Adrenal gland (tissue), 9 donors: ENCODE measurements at regions not wholly inside any gene's neighbourhood (a gene's known extent, or its start where the extent isn't known, plus 50 kb on each side); places are given as distances from the start of the nearest gene placed in this dataset.

Experiments used
- DNase-seq, 7 donors: peaks; one replicate each; pipeline ENCODE4 v3.0.0-alpha.2; 2019 to 2020
- H3K27ac ChIP-seq, 5 donors: fragments of 200-600 bp; sonication (generic) in 4 of 5; 1 replicate in 3 of 5; 2 replicates in 2 of 5; pipeline versions ENCODE4 v1.5.1 to v1.8.0; 2016 to 2020; ENCODE audit warnings: mild to moderate bottlenecking in 1 of 5
- H3K27me3 ChIP-seq: fragments of 200-600 bp; 2 replicates; pipeline ENCODE4 v1.8.0; 2021
- H3K36me3 ChIP-seq, 2 donors: fragments of 200-600 bp; replicated peaks in 1 of 2; 1 replicate in 1 of 2; 2 replicates in 1 of 2; pipeline versions ENCODE4 v1.5.1 to v1.8.0; 2018 to 2022
- H3K4me1 ChIP-seq, 2 donors: fragments of 200-600 bp; replicated peaks in 1 of 2; 1 replicate in 1 of 2; 2 replicates in 1 of 2; pipeline versions ENCODE4 v1.5.1 to v1.8.0; 2018 to 2021
- H3K4me3 ChIP-seq, 4 donors: fragments of 200-600 bp; sonication (generic) in 3 of 4; one replicate each; pipeline ENCODE4 v1.5.1; 2016 to 2018
- H3K9me3 ChIP-seq, 3 donors: fragments of 200-600 bp; sonication (generic) in 1 of 3; replicated peaks in 1 of 3; 1 replicate in 2 of 3; 2 replicates in 1 of 3; pipeline versions ENCODE4 v1.5.1 to v1.8.0; 2016 to 2021
- POLR2A ChIP-seq, 2 donors: fragments of 450-650 bp; IDR thresholded peaks; one replicate each; pipeline ENCODE4 v1.6.1; 2017; ENCODE audit warnings: antibody characterized with exemption in 2 of 2, mild to moderate bottlenecking in 2 of 2, moderate library complexity in 1 of 2
- WGBS, 4 donors: extraction: QIAGEN DNeasy Blood & Tissue Kit in 2 of 4; methylation state at CpG; one replicate each; pipeline versions ENCODE4 v1.1.5 to v1.1.7; 2013 to 2017; 5-methylcytosine and 5-hydroxymethylcytosine counted together
- intact Hi-C, 2 donors: fragments of 100-400 bp; cut with DNase I; formaldehyde crosslinking; loops; one replicate each; pipeline versions ENCODE4 v1.14.1 to v1.15.0; 2022 to 2023
- TF ChIP-seq, protein P1 (sequence below), 6 experiments: fragments of 450-650 bp in 4 of 6; fragments of 200-600 bp in 2 of 6; sonication (generic) in 1 of 6; IDR thresholded peaks; 1 replicate in 5 of 6; 2 replicates in 1 of 6; pipeline versions ENCODE4 v1.5.1 to v1.8.0; 2016 to 2021; ENCODE audit warnings: antibody characterized with exemption in 6 of 6, mild to moderate bottlenecking in 2 of 6, moderate library complexity in 1 of 6
- donor health status: healthy with polysubstance abuse.
- donor health status: Bipolar disorder and iron deficiency.
- donor health status: DM: yes; HTN: yes; CAD: no.
- donor health status: DM: no; HTN: no; CAD: no.
- donor health status: DM: no; HTN: no; CAD: no.

DNA sequence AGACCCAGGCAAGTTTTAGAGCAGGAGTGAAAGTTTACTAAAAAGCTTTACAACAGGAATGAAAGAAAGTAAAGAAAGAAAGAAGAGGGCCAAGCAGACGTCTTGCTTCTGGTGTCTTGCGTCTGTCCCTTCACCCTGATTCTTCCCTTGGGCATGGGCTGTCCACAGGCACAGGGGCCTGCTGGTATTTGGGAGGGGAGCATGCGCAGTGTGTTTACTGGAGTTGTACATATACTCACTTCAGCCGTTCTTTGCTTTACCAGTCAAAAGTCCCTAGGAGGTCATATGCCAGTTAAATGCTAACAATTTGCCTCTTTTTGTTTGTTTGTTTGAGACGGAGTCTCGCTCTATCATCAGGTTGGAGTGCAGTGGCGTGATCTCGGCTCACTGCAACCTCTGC lies 875.9 kb downstream of the REEP3 start:
- intact Hi-C loops, result no loop called here
- DNase-seq, result no peak
- no peaks in the 10 kb centered on the region for H3K9me3 ChIP-seq
- H3K27me3 ChIP-seq, result no peaks in the 10 kb centered on the region
- H3K27ac ChIP-seq, result no peak overlapping the region
- no peak overlapping the region for H3K4me3 ChIP-seq
- no peak for TF ChIP-seq POLR2A (IDR thresholded peaks at IDR 0.05)
- TF ChIP-seq, protein P1, sequence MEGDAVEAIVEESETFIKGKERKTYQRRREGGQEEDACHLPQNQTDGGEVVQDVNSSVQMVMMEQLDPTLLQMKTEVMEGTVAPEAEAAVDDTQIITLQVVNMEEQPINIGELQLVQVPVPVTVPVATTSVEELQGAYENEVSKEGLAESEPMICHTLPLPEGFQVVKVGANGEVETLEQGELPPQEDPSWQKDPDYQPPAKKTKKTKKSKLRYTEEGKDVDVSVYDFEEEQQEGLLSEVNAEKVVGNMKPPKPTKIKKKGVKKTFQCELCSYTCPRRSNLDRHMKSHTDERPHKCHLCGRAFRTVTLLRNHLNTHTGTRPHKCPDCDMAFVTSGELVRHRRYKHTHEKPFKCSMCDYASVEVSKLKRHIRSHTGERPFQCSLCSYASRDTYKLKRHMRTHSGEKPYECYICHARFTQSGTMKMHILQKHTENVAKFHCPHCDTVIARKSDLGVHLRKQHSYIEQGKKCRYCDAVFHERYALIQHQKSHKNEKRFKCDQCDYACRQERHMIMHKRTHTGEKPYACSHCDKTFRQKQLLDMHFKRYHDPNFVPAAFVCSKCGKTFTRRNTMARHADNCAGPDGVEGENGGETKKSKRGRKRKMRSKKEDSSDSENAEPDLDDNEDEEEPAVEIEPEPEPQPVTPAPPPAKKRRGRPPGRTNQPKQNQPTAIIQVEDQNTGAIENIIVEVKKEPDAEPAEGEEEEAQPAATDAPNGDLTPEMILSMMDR (IDR thresholded peaks at IDR 0.05), result no peak
- H3K36me3 ChIP-seq, result no peaks in the 10 kb centered on the region
- no peaks in the 10 kb centered on the region for H3K4me1 ChIP-seq
- WGBS, 4 donors, result 87 to 93% (median 92%) methylated on average over 8 of the region's 8 CpGs

DNA sequence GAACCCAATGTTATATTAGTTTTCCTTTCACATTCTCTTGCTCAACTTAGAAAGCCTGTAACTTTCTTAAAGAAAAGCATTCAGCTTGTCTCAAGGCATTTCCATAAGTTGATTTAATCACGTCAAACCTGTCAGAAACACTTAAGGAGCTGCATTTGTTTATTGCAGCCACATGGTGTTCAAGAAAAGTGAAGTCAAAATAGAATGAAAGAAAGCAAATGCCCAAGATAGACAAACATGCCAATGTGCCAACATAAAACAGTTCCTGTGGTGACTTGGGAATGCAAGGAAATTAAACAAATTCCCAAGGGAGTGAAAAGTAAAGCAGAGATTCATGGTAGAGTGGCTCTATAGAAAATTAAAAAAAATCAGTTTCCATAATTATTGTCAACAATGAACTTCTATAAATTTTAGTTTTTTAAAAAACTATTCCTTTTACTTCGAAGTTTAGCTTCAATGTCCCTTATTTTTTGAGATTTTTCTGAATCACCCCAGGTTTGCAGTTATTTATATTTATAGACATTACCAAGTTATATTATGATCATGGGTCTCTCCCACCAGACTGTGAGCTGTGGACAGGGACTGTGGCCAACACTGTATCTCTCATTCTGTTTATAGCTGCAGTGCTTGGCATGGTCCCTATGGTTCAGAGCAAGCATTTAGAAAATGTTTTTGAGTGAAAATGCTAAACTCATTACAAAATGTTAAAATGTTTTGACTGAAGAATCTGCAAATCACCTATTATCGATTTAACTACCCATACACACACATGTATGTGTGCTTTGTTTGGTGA lies 887.4 kb downstream of the REEP3 start:
- WGBS, 4 donors, result 69 to 79% (median 72%) methylated on average over 3 of the region's 3 CpGs

GRCh38 chr10:64409349-64409748 lies 888.1 kb downstream of the REEP3 start:
- Histone ChIP-seq H3K9me3 (no peaks in the 10 kb centered on the region), H3K4me3 (no peak overlapping the region), H3K36me3 (no peaks in the 10 kb centered on the region), H3K27me3 (no peaks in the 10 kb centered on the region), H3K4me1 (no peaks in the 10 kb centered on the region), H3K27ac (no peak overlapping the region)
- no peak for DNase-seq
- TF ChIP-seq POLR2A (IDR thresholded peaks at IDR 0.05), result no peak
- TF ChIP-seq, protein P1 (IDR thresholded peaks at IDR 0.05), result no peak
- 92 to 100% (median 99%) methylated on average over 1 of the region's 1 CpG for WGBS, 4 donors
- intact Hi-C loops, result no loop called here

More for the DNA sequence above, 887.4 kb downstream of the REEP3 start:
- Histone ChIP-seq H3K4me3 (no peak overlapping the region), H3K9me3 (no peaks in the 10 kb centered on the region), H3K4me1 (no peaks in the 10 kb centered on the region), H3K27me3 (no peaks in the 10 kb centered on the region), H3K36me3 (no peaks in the 10 kb centered on the region), H3K27ac (no peak overlapping the region)
- DNase-seq, result no peak
- TF ChIP-seq POLR2A (IDR thresholded peaks at IDR 0.05), result no peak
- TF ChIP-seq, protein P1 (IDR thresholded peaks at IDR 0.05), result no peak
- intact Hi-C loops, result no loop called here

DNA sequence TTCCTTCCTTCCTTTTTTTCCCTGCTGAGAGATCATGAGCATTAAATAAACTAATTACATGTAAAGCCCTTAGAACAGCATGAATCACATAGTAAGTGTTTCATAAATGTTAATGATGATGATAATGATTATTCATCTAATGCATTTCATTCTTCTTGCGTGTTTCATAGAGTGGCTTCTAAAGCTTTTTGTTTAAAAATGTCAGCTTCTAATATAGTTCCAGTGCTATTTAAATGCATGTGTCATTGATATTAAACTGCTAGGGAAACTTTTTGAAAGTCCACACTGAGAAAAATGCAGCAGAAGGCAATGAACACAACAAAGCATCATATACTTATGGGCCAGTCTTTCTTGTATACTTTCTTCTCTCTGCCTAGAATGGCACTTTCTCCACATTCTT lies 894.8 kb downstream of the REEP3 start:
- intact Hi-C loops, result no loop called here
- Histone ChIP-seq H3K4me3 (no peak overlapping the region), H3K36me3 (no peaks in the 10 kb centered on the region), H3K9me3 (no peaks in the 10 kb centered on the region), H3K27me3 (no peaks in the 10 kb centered on the region), H3K27ac (no peak overlapping the region), H3K4me1 (no peaks in the 10 kb centered on the region)
- TF ChIP-seq POLR2A (IDR thresholded peaks at IDR 0.05), result no peak
- TF ChIP-seq, protein P1 (IDR thresholded peaks at IDR 0.05), result no peak
- DNase-seq, result no peak
- 82 to 89% (median 85%) methylated on average over 1 of the region's 1 CpG for WGBS, 4 donors
